Activated CD8-positive, alpha-beta T cell treated with anti-CD3 and anti-CD28 coated beads, Interleukin-2, amount 10 ng/mL, durations not matched to agents 7 days and 5 days (primary cell): ENCODE measurements at regions not wholly inside any gene's neighbourhood (a gene's known extent, or its start where the extent isn't known, plus 50 kb on each side); places are given as distances from the start of the nearest gene placed in this dataset.

Experiments
- ATAC-seq: fragments of 150-1000 bp; cut with Tn5 transposase; one replicate; pipeline ENCODE4 v1.10.0; 2021; ENCODE audit warnings: moderate library complexity
- CTCF ChIA-PET: fragments of 350-600 bp; sonication (Branson Sonifier 250); formaldehyde crosslinking; loops from one replicate; lab custom pipeline; 2021; ENCODE audit warnings: antibody characterized with exemption; lab: Charles Lee
- POLR2A ChIA-PET: fragments of 350-600 bp; sonication (Branson Sonifier 250); formaldehyde crosslinking; loops from one replicate; lab custom pipeline; 2021; ENCODE audit warnings: antibody characterized with exemption; lab: Charles Lee
- DNase-seq: peaks from one replicate; pipeline ENCODE4 v3.0.0-alpha.2; 2020
- H3K27ac Mint-ChIP-seq: one replicate; pipeline ENCODE4 v1.8.0; 2021; ENCODE audit warnings: mild to moderate bottlenecking, mixed read lengths
- H3K27me3 Mint-ChIP-seq: one replicate; pipeline ENCODE4 v1.8.0; 2021; ENCODE audit warnings: low read depth, mixed read lengths
- H3K36me3 Mint-ChIP-seq: one replicate; pipeline ENCODE4 v1.8.0; 2021; ENCODE audit warnings: low read depth, mixed read lengths
- H3K4me1 Mint-ChIP-seq: one replicate; pipeline ENCODE4 v1.8.0; 2021; ENCODE audit warnings: low read depth, mixed read lengths
- H3K4me3 Mint-ChIP-seq: one replicate; pipeline ENCODE4 v1.8.0; 2021; ENCODE audit warnings: mild to moderate bottlenecking, mixed read lengths
- H3K9me3 Mint-ChIP-seq: one replicate; pipeline ENCODE4 v1.8.0; 2022; ENCODE audit warnings: mixed read lengths; ENCODE audit not compliant: insufficient read depth

DNA sequence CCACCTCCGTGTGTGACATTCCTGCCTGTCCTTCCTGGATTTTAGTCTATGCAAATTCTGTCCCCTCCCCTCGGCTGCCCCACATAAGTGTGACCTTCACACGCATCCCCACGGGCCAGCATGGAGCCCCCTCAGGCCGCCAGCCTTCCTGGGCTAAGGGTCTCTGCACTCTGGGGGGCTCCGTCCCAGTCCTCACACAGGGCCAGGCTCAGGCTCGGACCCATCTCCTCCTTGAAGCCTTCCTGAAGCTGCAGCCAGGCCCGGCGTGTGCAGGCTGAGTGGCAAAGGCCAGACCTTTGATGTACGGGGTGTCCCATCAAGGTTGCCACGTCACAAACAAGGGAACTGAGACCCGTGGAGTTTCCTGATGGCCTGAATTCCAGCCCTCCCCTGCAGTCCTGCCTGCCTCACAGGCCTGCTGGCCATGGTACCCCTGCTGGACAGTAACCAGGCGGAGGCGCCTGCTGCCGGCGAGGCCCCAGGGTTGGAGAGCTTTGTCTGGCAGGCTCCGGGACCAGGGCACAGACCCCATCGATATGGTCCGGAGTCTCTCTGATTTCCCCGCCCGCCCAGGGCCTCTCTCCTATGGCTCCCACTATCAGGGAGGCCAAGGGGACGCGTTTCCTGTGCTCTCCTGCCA, 791.7 kb downstream of the BRD1 start:
- H3K9me3 Mint-ChIP-seq = no peaks in the 10 kb centered on the region
- no peaks in the 10 kb centered on the region for H3K27me3 Mint-ChIP-seq
- no peak for ATAC-seq
- no peak overlapping the region for H3K4me3 Mint-ChIP-seq
- no peak for DNase-seq
- CTCF ChIA-PET = no interaction called here
- POLR2A ChIA-PET = no interaction called here
- H3K36me3 Mint-ChIP-seq = no peaks in the 10 kb centered on the region
- H3K4me1 Mint-ChIP-seq = no peaks in the 10 kb centered on the region
- H3K27ac Mint-ChIP-seq = no peak overlapping the region

- H3K36me3 Mint-ChIP-seq = no peaks in the 10 kb centered on the region
- ATAC-seq (no peak), DNase-seq (no peak)
- ChIA-PET CTCF (no interaction called here), POLR2A (no interaction called here)
- no peak overlapping the region for H3K4me3 Mint-ChIP-seq
- H3K27ac Mint-ChIP-seq = no peak overlapping the region
- no peaks in the 10 kb centered on the region for H3K9me3 Mint-ChIP-seq
- no peaks in the 10 kb centered on the region for H3K4me1 Mint-ChIP-seq
- H3K27me3 Mint-ChIP-seq = no peaks in the 10 kb centered on the region
These were observed 792.5 kb downstream of the BRD1 start for GRCh38 chr22:49034836-49035817.

DNA sequence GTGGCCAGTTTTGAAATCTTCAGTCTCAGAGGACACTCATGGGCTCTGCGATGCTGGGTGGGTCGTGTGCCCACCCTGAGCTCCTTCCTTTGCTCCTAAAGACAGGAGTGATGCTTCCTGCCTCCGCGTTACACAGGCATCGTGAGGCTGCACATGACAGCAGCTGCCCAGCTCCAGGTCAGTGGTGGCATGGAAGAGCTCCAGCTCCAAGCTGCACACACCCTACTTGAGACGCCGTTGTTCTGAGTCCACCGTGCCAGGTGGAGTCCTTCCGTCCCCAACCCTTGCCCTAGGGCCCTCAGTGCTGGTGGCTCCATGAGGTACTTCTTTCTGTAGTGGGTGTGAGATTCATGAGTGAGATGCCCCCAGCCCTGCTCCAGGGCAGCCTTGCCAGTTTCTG, 794.1 kb downstream of the BRD1 start:
- no peak for ATAC-seq
- DNase-seq = no peak
- Mint-ChIP-seq H3K27me3 (no peaks in the 10 kb centered on the region), H3K9me3 (no peaks in the 10 kb centered on the region), H3K4me3 (no peak overlapping the region), H3K4me1 (no peaks in the 10 kb centered on the region), H3K36me3 (no peaks in the 10 kb centered on the region), H3K27ac (no peak overlapping the region)
- ChIA-PET POLR2A (no interaction called here), CTCF (no interaction called here)

- ChIA-PET CTCF (no interaction called here), POLR2A (no interaction called here)
- Mint-ChIP-seq H3K36me3 (no peaks in the 10 kb centered on the region), H3K4me3 (no peak overlapping the region), H3K27ac (no peak overlapping the region), H3K27me3 (no peaks in the 10 kb centered on the region), H3K4me1 (no peaks in the 10 kb centered on the region), H3K9me3 (no peaks in the 10 kb centered on the region)
- no peak for DNase-seq
- ATAC-seq = no peak
These were observed 794.9 kb downstream of the BRD1 start for GRCh38 chr22:49032821-49033220.

DNA sequence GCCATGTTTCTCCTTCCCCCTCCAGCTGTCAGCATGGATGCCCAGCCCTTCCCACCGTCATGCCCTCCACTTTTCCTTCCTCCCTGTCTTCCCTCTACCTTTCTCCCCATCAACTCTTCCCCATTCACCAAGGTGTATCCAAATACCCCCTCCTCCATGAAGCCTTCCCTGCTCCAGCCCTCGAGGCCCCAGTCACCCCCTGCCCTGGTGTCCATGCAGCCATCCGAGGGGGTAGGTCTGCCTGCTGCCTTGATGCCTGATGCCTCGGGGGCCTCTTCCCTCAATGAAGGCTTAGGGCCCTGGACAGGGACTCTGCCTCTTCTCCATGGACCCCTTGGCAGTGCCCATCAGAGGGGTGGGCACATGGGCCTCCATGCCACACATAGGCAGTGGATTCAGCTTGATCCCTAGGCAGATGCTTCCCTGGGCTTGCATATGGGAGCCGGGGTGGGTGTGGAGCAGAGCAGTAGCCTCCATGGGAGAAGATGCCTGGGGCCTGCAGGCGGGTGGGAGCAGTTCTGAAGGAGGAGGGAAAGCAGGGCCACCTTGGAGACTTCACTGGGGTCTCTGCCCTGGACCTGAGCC, 795.8 kb downstream of the BRD1 start:
- no peaks in the 10 kb centered on the region for H3K4me1 Mint-ChIP-seq
- H3K27ac Mint-ChIP-seq = no peak overlapping the region
- H3K9me3 Mint-ChIP-seq = no peaks in the 10 kb centered on the region
- H3K27me3 Mint-ChIP-seq = no peaks in the 10 kb centered on the region
- no peak overlapping the region for H3K4me3 Mint-ChIP-seq
- no peaks in the 10 kb centered on the region for H3K36me3 Mint-ChIP-seq
- DNase-seq (no peak), ATAC-seq (no peak)
- ChIA-PET POLR2A (no interaction called here), CTCF (no interaction called here)

GRCh38 chr22:49028111-49028510, 799.6 kb downstream of the BRD1 start:
- Mint-ChIP-seq H3K4me3 (no peak overlapping the region), H3K4me1 (no peaks in the 10 kb centered on the region), H3K27me3 (no peaks in the 10 kb centered on the region), H3K9me3 (no peaks in the 10 kb centered on the region), H3K36me3 (no peaks in the 10 kb centered on the region), H3K27ac (no peak overlapping the region)
- DNase-seq = no peak
- no peak for ATAC-seq
- ChIA-PET POLR2A (no interaction called here), CTCF (no interaction called here)

DNA sequence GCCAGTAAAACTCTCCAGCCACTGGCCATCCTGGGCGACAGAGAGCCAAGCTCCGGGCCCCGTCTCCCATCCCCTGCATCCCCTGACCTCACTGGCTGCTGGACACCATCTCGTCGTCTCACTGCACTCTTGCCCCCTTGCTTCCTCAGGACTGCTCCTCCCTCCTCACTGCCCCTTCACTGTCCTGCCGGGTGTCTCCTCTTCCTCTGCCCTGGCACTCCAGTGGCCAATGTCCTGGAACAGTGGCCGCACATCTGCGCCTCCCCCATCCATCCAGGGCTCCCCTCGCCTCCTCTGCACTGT, 800.4 kb downstream of the BRD1 start:
- ChIA-PET CTCF (no interaction called here), POLR2A (no interaction called here)
- no peak overlapping the region for H3K27ac Mint-ChIP-seq
- DNase-seq (no peak), ATAC-seq (no peak)
- no peaks in the 10 kb centered on the region for H3K9me3 Mint-ChIP-seq
- H3K27me3 Mint-ChIP-seq = no peaks in the 10 kb centered on the region
- H3K4me3 Mint-ChIP-seq = no peak overlapping the region
- H3K36me3 Mint-ChIP-seq = no peaks in the 10 kb centered on the region
- no peaks in the 10 kb centered on the region for H3K4me1 Mint-ChIP-seq

- no peak for ATAC-seq
- H3K4me1 Mint-ChIP-seq = no peaks in the 10 kb centered on the region
- no peak overlapping the region for H3K27ac Mint-ChIP-seq
- POLR2A ChIA-PET = no interaction called here
- no peak for DNase-seq
- no peaks in the 10 kb centered on the region for H3K36me3 Mint-ChIP-seq
- H3K27me3 Mint-ChIP-seq = no peaks in the 10 kb centered on the region
- no peak overlapping the region for H3K4me3 Mint-ChIP-seq
- CTCF ChIA-PET = no interaction called here
- no peaks in the 10 kb centered on the region for H3K9me3 Mint-ChIP-seq
These were observed 800.9 kb downstream of the BRD1 start for GRCh38 chr22:49026494-49027367.

DNA sequence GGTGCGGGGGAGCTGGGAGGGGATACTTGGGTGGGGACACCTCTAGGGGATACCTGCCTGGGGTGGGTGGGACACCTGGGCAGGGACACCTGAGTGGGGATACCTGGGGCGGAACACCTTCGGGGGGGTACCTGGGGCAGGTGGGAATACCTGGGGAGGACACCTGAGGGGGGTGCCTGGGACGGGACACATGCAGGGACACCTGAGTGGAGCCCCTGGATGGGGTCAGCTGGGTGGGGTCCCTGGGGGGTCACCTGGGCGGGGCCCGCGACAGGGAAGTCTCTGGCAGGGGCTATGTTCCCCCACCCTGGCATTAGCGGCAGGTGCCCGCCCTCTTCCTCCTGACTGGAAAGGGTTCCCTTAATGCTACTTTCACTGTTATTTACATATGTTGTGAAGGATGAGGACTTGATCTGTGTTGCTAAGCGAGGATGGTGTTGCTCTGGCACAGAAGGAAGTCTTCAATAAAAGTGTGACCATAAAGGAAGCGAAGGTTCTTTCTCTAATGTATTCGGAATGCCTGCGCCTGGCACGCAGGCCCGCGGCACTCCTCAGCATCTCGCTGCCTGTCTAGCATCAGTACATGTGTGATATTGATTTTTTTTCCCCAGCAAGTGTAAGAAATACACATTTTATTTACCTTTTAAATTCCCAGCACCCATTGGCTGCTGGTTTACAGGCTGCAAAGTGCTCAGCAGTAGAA, 801.7 kb downstream of the BRD1 start:
- Mint-ChIP-seq H3K4me1 (no peaks in the 10 kb centered on the region), H3K36me3 (no peaks in the 10 kb centered on the region), H3K4me3 (no peak overlapping the region), H3K27ac (no peak overlapping the region), H3K9me3 (no peaks in the 10 kb centered on the region), H3K27me3 (no peaks in the 10 kb centered on the region)
- ATAC-seq = no peak
- CTCF ChIA-PET = no interaction called here
- POLR2A ChIA-PET = no interaction called here
- no peak for DNase-seq

GRCh38 chr22:49024775-49025440, 802.8 kb downstream of the BRD1 start:
- CTCF ChIA-PET = no interaction called here
- Mint-ChIP-seq H3K27ac (no peak overlapping the region), H3K27me3 (no peaks in the 10 kb centered on the region), H3K9me3 (no peaks in the 10 kb centered on the region), H3K36me3 (no peaks in the 10 kb centered on the region), H3K4me1 (no peaks in the 10 kb centered on the region), H3K4me3 (no peak overlapping the region)
- POLR2A ChIA-PET = no interaction called here
- no peak for DNase-seq
- ATAC-seq = no peak
